PC-3 (cell line): ENCODE measurements at regions not wholly inside any gene's neighbourhood (a gene's known extent, or its start where the extent isn't known, plus 50 kb on each side); places are given as distances from the start of the nearest gene placed in this dataset.

Experiments
- ATAC-seq: fragments of 200-7000 bp; cut with Tn5 transposase; 2 replicates; pipeline ENCODE4 v1.9.1; 2020; ENCODE audit warnings: mild to moderate bottlenecking, moderate library complexity
- BruUV-seq: library from RNA; stranded (reverse); fragments of 400-500 nt; replicated peaks from 2 replicates; lab custom pipeline; 2021; lab: Mats Ljungman, UMichigan
- CTCF ChIA-PET: fragments of 300-600 bp; sonication (Branson Sonifier 250); formaldehyde crosslinking; loops from one replicate; lab custom pipeline; 2022; ENCODE audit warnings: antibody characterized with exemption; lab: Charles Lee
- POLR2A ChIA-PET: fragments of 300-600 bp; sonication (Branson Sonifier 250); formaldehyde crosslinking; loops from one replicate; lab custom pipeline; 2022; ENCODE audit warnings: antibody characterized with exemption; ENCODE audit not compliant: unreplicated experiment; lab: Charles Lee
- DNase-seq: peaks from one replicate; pipeline ENCODE4 v3.0.0-alpha.2; 2015
- H2AFZ ChIP-seq: fragments of 300-600 bp; sonication (generic); 2 replicates; pipeline ENCODE4 v1.6.0; 2016; ENCODE audit warnings: antibody characterized with exemption, low read length
- H3F3A ChIP-seq: fragments of 300-600 bp; sonication (generic); one replicate; pipeline ENCODE4 v1.6.0; 2017; ENCODE audit warnings: antibody characterized with exemption, low read length, control low read depth, mild to moderate bottlenecking; ENCODE audit not compliant: unreplicated experiment
- H3K27ac ChIP-seq: fragments of 300-600 bp; sonication (generic); 2 replicates; pipeline ENCODE4 v1.5.1; 2016; ENCODE audit warnings: mild to moderate bottlenecking, low read length
- H3K27me3 ChIP-seq: fragments of 300-600 bp; sonication (generic); 2 replicates; pipeline ENCODE4 v1.6.1; 2016; ENCODE audit warnings: low read length, mixed read lengths
- H3K36me3 ChIP-seq: fragments of 300-600 bp; sonication (generic); 2 replicates; pipeline ENCODE4 v1.6.1; 2016; ENCODE audit warnings: low read depth, mixed run types, low read length, mixed read lengths
- H3K4me1 ChIP-seq: fragments of 300-600 bp; sonication (generic); 2 replicates; pipeline ENCODE4 v1.5.1; 2016; ENCODE audit warnings: low read length; ENCODE audit not compliant: insufficient read depth
- H3K4me2 ChIP-seq: fragments of 300-600 bp; sonication (generic); 2 replicates; pipeline ENCODE4 v1.6.0; 2016; ENCODE audit warnings: low read length
- H3K4me3 ChIP-seq: fragments of 300-600 bp; sonication (generic); 2 replicates; pipeline ENCODE4 v1.5.1; 2016; ENCODE audit warnings: mild to moderate bottlenecking, low read length, mixed read lengths
- H3K79me2 ChIP-seq: fragments of 300-600 bp; sonication (generic); 2 replicates; pipeline ENCODE4 v1.6.1; 2017; ENCODE audit warnings: low read length, mixed read lengths
- H3K9ac ChIP-seq: fragments of 300-600 bp; sonication (generic); 2 replicates; pipeline ENCODE4 v1.6.0; 2016; ENCODE audit warnings: mild to moderate bottlenecking, low read length
- H3K9me2 ChIP-seq: fragments of 300-600 bp; sonication (generic); replicated peaks from 2 replicates; pipeline ENCODE4 v1.6.1; 2016; ENCODE audit warnings: mixed run types, low read length, mixed read lengths
- H3K9me3 ChIP-seq: fragments of 300-600 bp; sonication (generic); 2 replicates; pipeline ENCODE4 v1.6.1; 2016; ENCODE audit warnings: low read length, mixed read lengths
- H4K20me1 ChIP-seq: fragments of 300-600 bp; sonication (generic); 2 replicates; pipeline ENCODE4 v1.6.1; 2016; ENCODE audit warnings: low read length, mixed read lengths
- EZH2 ChIP-seq: fragments of 300-600 bp; sonication (generic); IDR thresholded peaks from one replicate; pipeline ENCODE4 v1.6.1; 2017; ENCODE audit warnings: antibody characterized with exemption, mild to moderate bottlenecking, low read length; ENCODE audit not compliant: unreplicated experiment
- EZH2phosphoT487 ChIP-seq: fragments of 300-600 bp; sonication (generic); IDR thresholded peaks from 2 replicates; pipeline ENCODE4 v1.6.1; 2018; ENCODE audit warnings: mild to moderate bottlenecking, antibody characterized with exemption, low read length, borderline replicate concordance
- intact Hi-C: fragments of 100-400 bp; cut with micrococcal nuclease; formaldehyde crosslinking; loops from 2 replicates; pipeline ENCODE4 v1.9.0; 2023
- TF ChIP-seq, protein P1 (sequence below): fragments of 300-600 bp; sonication (generic); conservative IDR thresholded peaks from 2 replicates; pipeline ENCODE4 v1.5.1; 2017; ENCODE audit warnings: antibody characterized with exemption, low read depth, mild to moderate bottlenecking, low read length

DNA sequence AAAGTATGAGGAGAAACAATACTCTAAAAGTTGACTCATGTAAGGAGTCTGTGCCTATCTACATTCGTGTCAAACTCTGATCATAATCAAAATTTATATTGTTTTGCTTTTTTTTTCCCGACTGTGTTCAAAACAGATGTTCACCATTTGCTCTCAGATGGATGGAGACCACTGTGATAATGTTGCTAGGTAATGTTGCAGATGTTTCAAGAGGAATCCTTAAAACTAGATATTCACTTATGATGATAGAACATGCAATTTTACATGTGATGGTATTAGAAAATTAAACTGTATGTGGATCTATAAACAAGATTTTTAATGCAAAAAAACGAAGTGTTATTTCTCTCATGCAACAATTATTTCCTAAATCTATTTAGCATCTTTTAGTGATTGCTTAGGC lies 1080.1 kb downstream of the REEP3 start:
- intact Hi-C loops: no loop called here
- no peak overlapping the region for H3K27ac ChIP-seq
- H3K4me3 ChIP-seq: no peak overlapping the region
- no peak overlapping the region for H2AFZ ChIP-seq
- H3K9me2 ChIP-seq: no peaks in the 10 kb centered on the region
- ChIA-PET POLR2A (no interaction called here), CTCF (interaction anchor here (0.6 kb wide), 1 partner anchor 16 kb away, joined by 3 read pairs; no protein-coding TSS in a partner anchor)
- H3K4me2 ChIP-seq: no peak overlapping the region
- TF ChIP-seq EZH2phosphoT487 (no peak), EZH2 (no peak)
- TF ChIP-seq, protein P1, sequence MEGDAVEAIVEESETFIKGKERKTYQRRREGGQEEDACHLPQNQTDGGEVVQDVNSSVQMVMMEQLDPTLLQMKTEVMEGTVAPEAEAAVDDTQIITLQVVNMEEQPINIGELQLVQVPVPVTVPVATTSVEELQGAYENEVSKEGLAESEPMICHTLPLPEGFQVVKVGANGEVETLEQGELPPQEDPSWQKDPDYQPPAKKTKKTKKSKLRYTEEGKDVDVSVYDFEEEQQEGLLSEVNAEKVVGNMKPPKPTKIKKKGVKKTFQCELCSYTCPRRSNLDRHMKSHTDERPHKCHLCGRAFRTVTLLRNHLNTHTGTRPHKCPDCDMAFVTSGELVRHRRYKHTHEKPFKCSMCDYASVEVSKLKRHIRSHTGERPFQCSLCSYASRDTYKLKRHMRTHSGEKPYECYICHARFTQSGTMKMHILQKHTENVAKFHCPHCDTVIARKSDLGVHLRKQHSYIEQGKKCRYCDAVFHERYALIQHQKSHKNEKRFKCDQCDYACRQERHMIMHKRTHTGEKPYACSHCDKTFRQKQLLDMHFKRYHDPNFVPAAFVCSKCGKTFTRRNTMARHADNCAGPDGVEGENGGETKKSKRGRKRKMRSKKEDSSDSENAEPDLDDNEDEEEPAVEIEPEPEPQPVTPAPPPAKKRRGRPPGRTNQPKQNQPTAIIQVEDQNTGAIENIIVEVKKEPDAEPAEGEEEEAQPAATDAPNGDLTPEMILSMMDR: no peak
- no peaks in the 10 kb centered on the region for H3K9me3 ChIP-seq
- no peaks in the 10 kb centered on the region for H3K27me3 ChIP-seq
- no TSS peak for BruUV-seq
- H3K79me2 ChIP-seq: no peaks in the 10 kb centered on the region
- no peak overlapping the region for H3K9ac ChIP-seq
- no peaks in the 10 kb centered on the region for H3F3A ChIP-seq
- no peaks in the 10 kb centered on the region for H3K36me3 ChIP-seq
- H4K20me1 ChIP-seq: no peaks in the 10 kb centered on the region
- no peak for ATAC-seq
- no peak for DNase-seq
- no peaks in the 10 kb centered on the region for H3K4me1 ChIP-seq

DNA sequence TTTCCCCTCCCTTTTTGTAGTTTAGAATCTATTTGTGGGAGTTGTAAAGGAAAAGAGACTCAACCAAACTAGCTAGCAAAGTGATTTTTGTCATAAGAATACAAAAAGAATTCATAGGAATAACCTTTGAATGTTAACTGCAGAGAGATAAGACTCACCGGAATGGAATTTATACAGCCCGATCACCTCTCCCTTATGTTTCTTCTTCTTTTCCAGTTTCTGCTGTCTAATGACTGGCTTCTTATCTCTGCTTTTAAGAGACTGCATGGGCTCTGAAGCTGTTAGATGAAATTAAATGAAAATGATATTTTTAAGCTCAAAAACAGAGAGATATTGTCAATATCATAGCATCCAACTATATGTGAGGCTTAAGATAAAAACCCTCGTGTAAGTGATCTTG lies 1095.9 kb downstream of the REEP3 start:
- DNase-seq (peak; percentile 46), ATAC-seq (peak; percentile 76)
- Histone ChIP-seq H3K9me3 (no peaks in the 10 kb centered on the region), H4K20me1 (no peaks in the 10 kb centered on the region), H3K9me2 (no peaks in the 10 kb centered on the region), H3K79me2 (no peaks in the 10 kb centered on the region), H3K27me3 (no peaks in the 10 kb centered on the region), H3K4me1 (0 out of 2 replicates have a peak, but pooled peaks cover 5% of the 10 kb centered on the region), H2AFZ (no peak overlapping the region), H3K27ac (no peak overlapping the region), H3K36me3 (no peaks in the 10 kb centered on the region), H3K4me3 (no peak overlapping the region), H3K4me2 (no peak overlapping the region), H3K9ac (no peak overlapping the region), H3F3A (no peaks in the 10 kb centered on the region)
- no TSS peak for BruUV-seq
- POLR2A ChIA-PET: no interaction called here
- intact Hi-C loops: no loop called here
- TF ChIP-seq EZH2 (no peak), EZH2phosphoT487 (no peak)
- TF ChIP-seq, protein P1: no peak
- CTCF ChIA-PET: interaction anchor here (0.7 kb wide), 1 partner anchor 42 kb away, joined by 3 read pairs; no protein-coding TSS in a partner anchor

DNA sequence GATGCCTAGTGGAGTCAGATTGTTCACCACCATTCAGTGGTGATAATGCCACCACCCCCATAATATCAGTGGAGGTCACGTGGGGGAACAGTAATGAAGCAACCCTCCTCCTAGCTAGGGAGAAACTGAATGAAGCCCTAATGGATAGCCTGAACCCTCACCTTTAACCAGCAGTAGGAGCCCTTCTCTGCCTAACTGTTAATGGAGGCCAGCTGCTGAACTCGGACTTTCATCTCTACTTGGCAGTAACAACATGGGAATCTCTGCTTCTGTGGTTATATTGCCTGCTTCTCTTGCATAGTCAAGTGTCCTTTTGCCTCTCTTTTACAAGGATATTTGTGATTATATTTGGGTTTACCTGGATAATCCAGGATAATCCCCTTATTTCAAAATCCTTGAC lies 1097.9 kb downstream of the REEP3 start:
- intact Hi-C loops: no loop called here
- BruUV-seq: no TSS peak
- no peak overlapping the region for H3K4me2 ChIP-seq
- CTCF ChIA-PET: no interaction called here
- H3K36me3 ChIP-seq: no peaks in the 10 kb centered on the region
- no peak overlapping the region for H3K9ac ChIP-seq
- TF ChIP-seq EZH2: no peak
- TF ChIP-seq, protein P1: no peak
- no peak for TF ChIP-seq EZH2phosphoT487
- POLR2A ChIA-PET: no interaction called here
- no peaks in the 10 kb centered on the region for H3K9me3 ChIP-seq
- H3K9me2 ChIP-seq: no peaks in the 10 kb centered on the region
- no peak for ATAC-seq
- no peak overlapping the region for H3K4me3 ChIP-seq
- H3K27ac ChIP-seq: no peak overlapping the region
- H2AFZ ChIP-seq: no peak overlapping the region
- no peak for DNase-seq
- H3F3A ChIP-seq: no peaks in the 10 kb centered on the region
- no peaks in the 10 kb centered on the region for H3K27me3 ChIP-seq
- H3K79me2 ChIP-seq: no peaks in the 10 kb centered on the region
- 0 out of 2 replicates have a peak, but pooled peaks cover 5% of the 10 kb centered on the region for H3K4me1 ChIP-seq
- no peaks in the 10 kb centered on the region for H4K20me1 ChIP-seq
